ENCODE measurements at regions not wholly inside any gene's neighbourhood (a gene's known extent, or its start where the extent isn't known, plus 50 kb on each side); places are given as distances from the start of the nearest gene placed in this dataset.

DNA sequence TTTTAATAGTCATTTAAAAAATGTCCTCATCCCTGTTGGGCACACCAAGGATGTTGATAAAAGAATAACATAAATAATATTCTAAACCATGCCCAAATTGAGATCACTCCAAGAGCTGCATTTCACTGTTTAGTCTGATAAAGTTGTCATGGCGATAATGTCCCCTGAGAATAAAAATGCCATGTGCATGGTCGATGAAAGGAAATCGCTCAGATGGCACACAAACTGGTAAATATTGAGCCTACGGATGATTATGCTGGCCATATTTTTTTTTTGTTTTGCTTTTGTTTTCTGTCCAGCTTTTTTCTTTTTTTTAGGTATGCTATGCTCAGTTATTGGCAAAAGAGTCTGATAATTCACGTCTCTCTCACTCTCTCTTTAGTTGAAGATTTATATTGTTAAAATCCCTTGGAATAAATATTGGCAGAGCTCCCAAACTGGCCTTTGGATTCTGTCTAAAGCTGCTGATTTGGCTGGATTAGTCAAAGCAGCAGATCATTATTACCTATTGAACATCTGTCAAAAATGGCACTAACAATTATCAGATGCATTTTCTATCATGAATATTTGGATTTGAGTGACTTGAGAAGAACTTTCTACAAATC is 643.8 kb downstream of the SQOR start:
- H3K27me3 ChIP-seq (ENCODE audit: control insufficient read depth in 2 of 2, insufficient read depth in 2 of 2, low read length in 2 of 2), result no peaks in the 10 kb centered on the region
- H3K36me3 ChIP-seq (ENCODE audit: control insufficient read depth in 2 of 2, insufficient read depth in 2 of 2, low read length in 2 of 2), result no peaks in the 10 kb centered on the region
- H3K4me1 ChIP-seq (ENCODE audit: control insufficient read depth in 2 of 2, insufficient read depth in 2 of 2, low read length in 2 of 2), result no peaks in the 10 kb centered on the region
- H3K9ac ChIP-seq (ENCODE audit: low read depth in 1 of 2, low read length in 2 of 2), result no peak overlapping the region
- H3K9me3 ChIP-seq (ENCODE audit: control insufficient read depth in 2 of 2, low read length in 2 of 2), result no peaks in the 10 kb centered on the region
- no peak overlapping the region for H3K27ac ChIP-seq (ENCODE audit: low read depth in 2 of 2, low read length in 2 of 2)
- no peak overlapping the region for H3K4me3 ChIP-seq (ENCODE audit: low read length in 2 of 2)

DNA sequence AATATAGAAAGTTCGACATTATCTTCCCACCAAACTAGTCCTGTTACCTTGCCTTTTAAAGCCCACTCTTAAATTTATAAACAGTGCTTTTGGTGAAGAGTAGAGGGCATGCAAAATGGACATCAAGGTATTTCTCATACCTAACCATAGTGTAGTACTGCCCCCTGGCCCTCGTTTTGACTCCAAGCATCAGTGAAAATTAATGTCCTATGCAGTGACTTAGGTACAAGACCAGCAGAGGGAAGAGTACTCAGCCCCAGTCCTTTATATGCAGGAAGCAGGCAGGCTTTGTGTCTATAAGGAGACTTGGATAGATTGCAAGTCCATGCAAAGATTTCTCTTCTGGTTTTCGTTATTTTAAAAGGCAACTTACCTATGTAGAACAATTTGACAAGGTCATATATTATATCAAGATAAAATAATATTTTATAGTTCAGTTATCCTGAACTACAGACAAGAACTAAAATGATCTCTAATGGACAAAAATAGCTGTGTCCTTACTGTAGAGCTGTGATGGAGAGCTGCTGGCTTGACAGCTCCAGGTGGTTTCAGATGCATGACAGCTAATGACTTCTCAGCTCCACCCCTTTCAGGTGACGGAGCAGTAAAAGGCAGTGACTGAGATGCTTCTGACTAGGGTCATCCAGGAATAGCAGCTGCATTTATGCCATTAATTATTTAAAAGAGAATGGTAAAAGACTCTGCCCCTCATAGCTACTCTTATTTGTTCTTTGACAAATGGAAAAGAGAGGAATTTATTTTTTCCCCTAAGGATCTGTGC is 646.1 kb downstream of the SQOR start:
- no peak overlapping the region for H3K27ac ChIP-seq (ENCODE audit: low read depth in 2 of 2, low read length in 2 of 2)
- H3K4me1 ChIP-seq (ENCODE audit: control insufficient read depth in 2 of 2, insufficient read depth in 2 of 2, low read length in 2 of 2), result no peaks in the 10 kb centered on the region
- H3K9me3 ChIP-seq (ENCODE audit: control insufficient read depth in 2 of 2, low read length in 2 of 2), result no peaks in the 10 kb centered on the region
- H3K9ac ChIP-seq (ENCODE audit: low read depth in 1 of 2, low read length in 2 of 2), result no peak overlapping the region
- H3K36me3 ChIP-seq (ENCODE audit: control insufficient read depth in 2 of 2, insufficient read depth in 2 of 2, low read length in 2 of 2), result no peaks in the 10 kb centered on the region
- H3K4me3 ChIP-seq (ENCODE audit: low read length in 2 of 2), result no peak overlapping the region
- H3K27me3 ChIP-seq (ENCODE audit: control insufficient read depth in 2 of 2, insufficient read depth in 2 of 2, low read length in 2 of 2), result no peaks in the 10 kb centered on the region

DNA sequence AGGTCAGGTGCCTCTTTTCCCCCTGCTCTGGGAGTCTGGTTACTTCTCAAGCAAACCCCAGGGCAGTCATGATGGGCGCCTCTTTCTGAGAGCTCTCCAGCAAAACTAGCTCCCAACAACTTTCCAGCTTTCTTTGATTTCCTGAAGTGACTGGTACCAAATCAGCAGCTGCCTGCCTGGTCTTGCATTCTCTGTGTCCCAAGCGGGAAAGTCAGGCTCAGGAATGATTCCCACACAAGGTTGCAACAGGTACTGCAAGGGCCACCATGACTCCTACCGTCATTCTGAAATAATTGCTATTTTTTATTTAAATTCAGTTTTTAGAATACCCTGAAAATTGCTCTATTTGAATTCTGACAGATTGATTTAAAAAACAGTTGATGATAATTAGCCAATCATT is 658.7 kb downstream of the SQOR start:
- Histone ChIP-seq H3K27me3 (ENCODE audit: control insufficient read depth in 2 of 2, insufficient read depth in 2 of 2, low read length in 2 of 2) (peaks cover 0 to 1% of the 10 kb centered on the region in 2 donors), H3K4me1 (ENCODE audit: control insufficient read depth in 2 of 2, insufficient read depth in 2 of 2, low read length in 2 of 2) (no peaks in the 10 kb centered on the region), H3K27ac (ENCODE audit: low read depth in 2 of 2, low read length in 2 of 2) (no peak overlapping the region), H3K9ac (ENCODE audit: low read depth in 1 of 2, low read length in 2 of 2) (no peak overlapping the region), H3K9me3 (ENCODE audit: control insufficient read depth in 2 of 2, low read length in 2 of 2) (no peaks in the 10 kb centered on the region), H3K36me3 (ENCODE audit: control insufficient read depth in 2 of 2, insufficient read depth in 2 of 2, low read length in 2 of 2) (no peaks in the 10 kb centered on the region), H3K4me3 (ENCODE audit: low read length in 2 of 2) (no peak overlapping the region)

GRCh38 chr15:46296002-46296401 is 661.2 kb downstream of the SQOR start:
- Histone ChIP-seq H3K27ac (ENCODE audit: low read depth in 2 of 2, low read length in 2 of 2) (no peak overlapping the region), H3K4me1 (ENCODE audit: control insufficient read depth in 2 of 2, insufficient read depth in 2 of 2, low read length in 2 of 2) (no peaks in the 10 kb centered on the region), H3K27me3 (ENCODE audit: control insufficient read depth in 2 of 2, insufficient read depth in 2 of 2, low read length in 2 of 2) (no peaks in the 10 kb centered on the region), H3K4me3 (ENCODE audit: low read length in 2 of 2) (no peak overlapping the region), H3K9me3 (ENCODE audit: control insufficient read depth in 2 of 2, low read length in 2 of 2) (no peaks in the 10 kb centered on the region), H3K9ac (ENCODE audit: low read depth in 1 of 2, low read length in 2 of 2) (no peak overlapping the region), H3K36me3 (ENCODE audit: control insufficient read depth in 2 of 2, insufficient read depth in 2 of 2, low read length in 2 of 2) (no peaks in the 10 kb centered on the region)

- no peaks in the 10 kb centered on the region for H3K27me3 ChIP-seq (ENCODE audit: control insufficient read depth in 2 of 2, insufficient read depth in 2 of 2, low read length in 2 of 2)
- no peak overlapping the region for H3K27ac ChIP-seq (ENCODE audit: low read depth in 2 of 2, low read length in 2 of 2)
- H3K36me3 ChIP-seq (ENCODE audit: control insufficient read depth in 2 of 2, insufficient read depth in 2 of 2, low read length in 2 of 2), result no peaks in the 10 kb centered on the region
- H3K9me3 ChIP-seq (ENCODE audit: control insufficient read depth in 2 of 2, low read length in 2 of 2), result no peaks in the 10 kb centered on the region
- H3K4me1 ChIP-seq (ENCODE audit: control insufficient read depth in 2 of 2, insufficient read depth in 2 of 2, low read length in 2 of 2), result no peaks in the 10 kb centered on the region
- no peak overlapping the region for H3K9ac ChIP-seq (ENCODE audit: low read depth in 1 of 2, low read length in 2 of 2)
- H3K4me3 ChIP-seq (ENCODE audit: low read length in 2 of 2), result no peak overlapping the region
These were observed 662.0 kb downstream of the SQOR start for GRCh38 chr15:46296797-46297196.

DNA sequence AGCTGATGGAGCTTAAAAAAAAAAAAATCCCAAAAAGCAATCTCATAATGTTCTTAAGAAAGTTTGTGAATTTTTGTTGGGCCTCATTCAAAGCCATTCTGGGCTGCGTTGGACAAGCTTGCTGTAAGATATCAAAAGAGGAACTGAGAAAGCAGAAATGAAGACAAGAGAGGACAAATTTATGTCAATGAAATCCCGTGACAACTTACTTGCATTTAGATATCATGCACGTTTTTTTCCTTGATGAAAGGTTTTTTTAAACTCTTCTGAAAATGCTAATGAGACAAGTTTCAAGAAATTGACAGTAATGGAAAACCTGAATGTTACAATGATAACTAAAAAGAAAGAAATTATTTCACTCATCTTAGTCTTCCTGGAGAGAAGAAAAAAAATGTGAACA is 662.9 kb downstream of the SQOR start:
- no peak overlapping the region for H3K27ac ChIP-seq (ENCODE audit: low read depth in 2 of 2, low read length in 2 of 2)
- no peak overlapping the region for H3K4me3 ChIP-seq (ENCODE audit: low read length in 2 of 2)
- no peaks in the 10 kb centered on the region for H3K27me3 ChIP-seq (ENCODE audit: control insufficient read depth in 2 of 2, insufficient read depth in 2 of 2, low read length in 2 of 2)
- no peak overlapping the region for H3K9ac ChIP-seq (ENCODE audit: low read depth in 1 of 2, low read length in 2 of 2)
- H3K36me3 ChIP-seq (ENCODE audit: control insufficient read depth in 2 of 2, insufficient read depth in 2 of 2, low read length in 2 of 2), result no peaks in the 10 kb centered on the region
- no peaks in the 10 kb centered on the region for H3K4me1 ChIP-seq (ENCODE audit: control insufficient read depth in 2 of 2, insufficient read depth in 2 of 2, low read length in 2 of 2)
- H3K9me3 ChIP-seq (ENCODE audit: control insufficient read depth in 2 of 2, low read length in 2 of 2), result no peaks in the 10 kb centered on the region

DNA sequence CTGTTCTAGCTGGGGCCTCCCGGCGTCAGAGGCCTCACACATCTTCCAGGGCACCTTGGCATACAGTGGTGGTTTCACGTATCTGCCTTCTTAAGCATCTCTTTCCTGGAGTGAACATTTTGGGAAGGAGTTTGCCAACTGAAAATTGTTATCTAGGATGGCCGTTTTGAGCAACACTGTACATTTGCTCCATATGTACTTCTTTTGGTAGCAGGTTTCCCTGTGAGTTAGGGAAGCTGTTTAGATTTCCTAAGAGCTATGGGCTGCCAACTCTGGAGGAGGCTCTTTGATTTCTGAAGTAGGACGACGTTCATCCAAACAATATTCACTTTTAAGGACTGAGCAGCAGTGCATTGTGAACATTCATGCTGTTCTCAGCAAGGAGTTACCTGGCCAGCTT is 665.9 kb downstream of the SQOR start:
- Histone ChIP-seq H3K9me3 (ENCODE audit: control insufficient read depth in 2 of 2, low read length in 2 of 2) (no peaks in the 10 kb centered on the region), H3K27me3 (ENCODE audit: control insufficient read depth in 2 of 2, insufficient read depth in 2 of 2, low read length in 2 of 2) (no peaks in the 10 kb centered on the region), H3K4me1 (ENCODE audit: control insufficient read depth in 2 of 2, insufficient read depth in 2 of 2, low read length in 2 of 2) (no peaks in the 10 kb centered on the region), H3K9ac (ENCODE audit: low read depth in 1 of 2, low read length in 2 of 2) (no peak overlapping the region), H3K27ac (ENCODE audit: low read depth in 2 of 2, low read length in 2 of 2) (no peak overlapping the region), H3K4me3 (ENCODE audit: low read length in 2 of 2) (no peak overlapping the region), H3K36me3 (ENCODE audit: control insufficient read depth in 2 of 2, insufficient read depth in 2 of 2, low read length in 2 of 2) (no peaks in the 10 kb centered on the region)

DNA sequence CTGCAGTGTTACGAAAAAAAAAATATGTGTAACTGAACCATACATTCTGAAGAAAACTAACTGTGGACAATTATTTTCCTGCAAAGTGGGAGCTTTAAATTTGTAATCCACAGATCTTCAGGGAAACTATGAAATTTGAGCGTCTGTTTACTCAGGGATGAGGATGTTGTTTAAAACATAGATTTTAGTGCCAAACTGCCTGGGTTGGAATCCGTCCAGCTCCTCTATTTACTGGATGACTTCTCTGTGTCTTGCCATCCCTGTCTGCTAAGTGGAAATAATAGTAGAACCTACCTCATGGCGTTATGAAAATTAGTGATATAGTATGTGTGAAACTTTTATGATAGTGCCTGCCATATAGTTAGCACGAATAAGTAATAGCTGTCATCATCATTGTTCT is 666.5 kb downstream of the SQOR start:
- no peaks in the 10 kb centered on the region for H3K36me3 ChIP-seq (ENCODE audit: control insufficient read depth in 2 of 2, insufficient read depth in 2 of 2, low read length in 2 of 2)
- H3K9ac ChIP-seq (ENCODE audit: low read depth in 1 of 2, low read length in 2 of 2), result no peak overlapping the region
- H3K27me3 ChIP-seq (ENCODE audit: control insufficient read depth in 2 of 2, insufficient read depth in 2 of 2, low read length in 2 of 2), result no peaks in the 10 kb centered on the region
- no peaks in the 10 kb centered on the region for H3K4me1 ChIP-seq (ENCODE audit: control insufficient read depth in 2 of 2, insufficient read depth in 2 of 2, low read length in 2 of 2)
- H3K9me3 ChIP-seq (ENCODE audit: control insufficient read depth in 2 of 2, low read length in 2 of 2), result no peaks in the 10 kb centered on the region
- no peak overlapping the region for H3K27ac ChIP-seq (ENCODE audit: low read depth in 2 of 2, low read length in 2 of 2)
- no peak overlapping the region for H3K4me3 ChIP-seq (ENCODE audit: low read length in 2 of 2)

- H3K4me1 ChIP-seq (ENCODE audit: control insufficient read depth in 2 of 2, insufficient read depth in 2 of 2, low read length in 2 of 2), result no peaks in the 10 kb centered on the region
- no peak overlapping the region for H3K4me3 ChIP-seq (ENCODE audit: low read length in 2 of 2)
- H3K9ac ChIP-seq (ENCODE audit: low read depth in 1 of 2, low read length in 2 of 2), result no peak overlapping the region
- no peak overlapping the region for H3K27ac ChIP-seq (ENCODE audit: low read depth in 2 of 2, low read length in 2 of 2)
- no peaks in the 10 kb centered on the region for H3K36me3 ChIP-seq (ENCODE audit: control insufficient read depth in 2 of 2, insufficient read depth in 2 of 2, low read length in 2 of 2)
- H3K9me3 ChIP-seq (ENCODE audit: control insufficient read depth in 2 of 2, low read length in 2 of 2), result no peaks in the 10 kb centered on the region
- H3K27me3 ChIP-seq (ENCODE audit: control insufficient read depth in 2 of 2, insufficient read depth in 2 of 2, low read length in 2 of 2), result no peaks in the 10 kb centered on the region
These were observed 667.0 kb downstream of the SQOR start for GRCh38 chr15:46301826-46302225.

DNA sequence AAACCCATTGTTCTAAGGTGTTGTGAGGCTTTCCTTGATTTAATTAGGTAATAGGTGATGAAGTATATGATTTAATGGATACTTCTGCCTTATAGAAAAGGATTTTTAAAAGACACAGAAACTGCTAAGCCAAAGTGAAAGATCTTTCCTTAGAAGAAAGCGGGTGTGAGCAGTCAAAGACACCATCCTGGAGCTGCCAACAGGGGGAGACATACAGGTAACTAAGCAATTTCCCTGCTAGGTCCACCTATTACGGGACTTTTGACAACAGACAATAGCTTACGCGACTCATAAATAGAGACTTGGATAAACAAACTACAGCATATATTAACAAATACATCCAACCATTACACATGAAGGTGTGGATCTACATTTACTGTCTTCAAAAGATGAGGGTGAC is 669.5 kb downstream of the SQOR start:
- no peaks in the 10 kb centered on the region for H3K27me3 ChIP-seq (ENCODE audit: control insufficient read depth in 2 of 2, insufficient read depth in 2 of 2, low read length in 2 of 2)
- no peaks in the 10 kb centered on the region for H3K36me3 ChIP-seq (ENCODE audit: control insufficient read depth in 2 of 2, insufficient read depth in 2 of 2, low read length in 2 of 2)
- H3K4me3 ChIP-seq (ENCODE audit: low read length in 2 of 2), result no peak overlapping the region
- no peaks in the 10 kb centered on the region for H3K4me1 ChIP-seq (ENCODE audit: control insufficient read depth in 2 of 2, insufficient read depth in 2 of 2, low read length in 2 of 2)
- no peak overlapping the region for H3K27ac ChIP-seq (ENCODE audit: low read depth in 2 of 2, low read length in 2 of 2)
- no peaks in the 10 kb centered on the region for H3K9me3 ChIP-seq (ENCODE audit: control insufficient read depth in 2 of 2, low read length in 2 of 2)
- H3K9ac ChIP-seq (ENCODE audit: low read depth in 1 of 2, low read length in 2 of 2), result no peak overlapping the region
